ENCODE measurements at regions not wholly inside any gene's neighbourhood (a gene's known extent, or its start where the extent isn't known, plus 50 kb on each side); places are given as distances from the start of the nearest gene placed in this dataset.

DNA sequence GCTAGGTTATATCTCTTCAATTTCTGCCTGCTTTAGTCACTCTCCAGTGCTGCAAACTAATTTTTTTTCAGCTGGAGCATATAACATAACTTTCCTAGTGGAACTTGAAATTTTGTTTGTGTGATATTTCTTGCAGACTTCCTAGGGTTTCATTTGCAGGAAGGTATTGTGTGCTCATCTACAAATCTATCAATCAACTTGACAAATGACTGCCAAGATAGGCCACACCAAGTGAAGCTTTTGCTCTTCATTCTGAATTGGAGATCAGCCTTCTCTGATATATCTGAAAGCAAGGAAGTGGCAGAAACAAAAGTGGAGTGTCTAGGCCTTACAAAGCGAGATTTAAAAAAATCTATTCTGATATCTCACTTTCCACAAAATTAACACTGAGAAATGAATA lies 551.1 kb upstream of the LRFN5 start:
- Mint-ChIP-seq H3K27me3 (ENCODE audit: low read depth) (no peaks in the 10 kb centered on the region), H3K9me3 (no peaks in the 10 kb centered on the region), H3K36me3 (ENCODE audit: insufficient read depth in 1 of 3, low read depth in 3 of 3) (no peaks in the 10 kb centered on the region), H3K4me1 (peaks cover 7 to 10% of the 10 kb centered on the region in 2 experiments; a peak in 3 of 4 replicates), H3K4me3 (no peak overlapping the region), H3K27ac (no peak overlapping the region)
- DNase-seq, result no peak
- no peaks in the 10 kb centered on the region for H3K9me3 ChIP-seq (ENCODE audit: control insufficient read depth, low read depth, low read length)
- H2BK20ac ChIP-seq (ENCODE audit: low read depth, low read length, poor library complexity, severe bottlenecking), result no peak overlapping the region
- no peaks in the 10 kb centered on the region for H4K20me1 ChIP-seq (ENCODE audit: control insufficient read depth, insufficient read depth, insufficient read length)
- no peak overlapping the region for H2BK12ac ChIP-seq (ENCODE audit: insufficient read length, low read depth, low read length)
- H3K18ac ChIP-seq (ENCODE audit: insufficient read length, low read depth, low read length), result no peak overlapping the region
- no peak overlapping the region for H3K4me2 ChIP-seq (ENCODE audit: insufficient read depth, insufficient read length, low read length)
- no peak overlapping the region for H2AK5ac ChIP-seq (ENCODE audit: insufficient read length, low read length)
- no peak overlapping the region for H4K8ac ChIP-seq (replicated peaks; ENCODE audit: insufficient read length, low read depth, low read length)
- H3K23ac ChIP-seq (ENCODE audit: insufficient read length, low read depth, low read length), result no peak overlapping the region
- no peaks in the 10 kb centered on the region for H3K79me2 ChIP-seq (ENCODE audit: insufficient read depth, low read length)
- H3K23me2 ChIP-seq (ENCODE audit: insufficient read length, low read depth, low read length, poor library complexity, severe bottlenecking), result no peaks in the 10 kb centered on the region
- no peak overlapping the region for H2BK5ac ChIP-seq (ENCODE audit: insufficient read length, low read length)
- H3K4me1 ChIP-seq (ENCODE audit: insufficient read depth, low read length), result no peaks in the 10 kb centered on the region
- no CpG with 5 or more reads among the region's 1 CpG for WGBS (ENCODE audit: extremely low coverage, insufficient read length, low lambda C conversion rate)
- no peak overlapping the region for H2BK15ac ChIP-seq (ENCODE audit: low read depth, low read length)
- H2BK120ac ChIP-seq (ENCODE audit: low read depth, low read length, poor library complexity, severe bottlenecking), result no peak overlapping the region
- H3K14ac ChIP-seq (ENCODE audit: insufficient read depth, low read length), result no peak overlapping the region
- no peak overlapping the region for H3K27ac ChIP-seq (ENCODE audit: insufficient read length, low read depth, low read length)
- no peak overlapping the region for H4K5ac ChIP-seq (ENCODE audit: insufficient read length, low read depth, low read length)
- H3K4ac ChIP-seq (ENCODE audit: low read depth, low read length), result no peak overlapping the region
- H3K27me3 ChIP-seq (ENCODE audit: insufficient read depth, low read length), result no peaks in the 10 kb centered on the region
- no peak overlapping the region for H3T11ph ChIP-seq (ENCODE audit: low read length)
- H2AFZ ChIP-seq (ENCODE audit: low read length), result no peak overlapping the region
- H4K91ac ChIP-seq (ENCODE audit: insufficient read length, low read depth, low read length), result no peak overlapping the region
- H3K79me1 ChIP-seq (ENCODE audit: insufficient read depth, low read depth, low read length, poor library complexity, severe bottlenecking), result no peaks in the 10 kb centered on the region
- no peak overlapping the region for H3K9ac ChIP-seq (ENCODE audit: extremely low read depth, insufficient read length, low read length)
- no peak overlapping the region for H3K56ac ChIP-seq (ENCODE audit: insufficient read length, low read depth, low read length)
- TF ChIP-seq, protein P1, sequence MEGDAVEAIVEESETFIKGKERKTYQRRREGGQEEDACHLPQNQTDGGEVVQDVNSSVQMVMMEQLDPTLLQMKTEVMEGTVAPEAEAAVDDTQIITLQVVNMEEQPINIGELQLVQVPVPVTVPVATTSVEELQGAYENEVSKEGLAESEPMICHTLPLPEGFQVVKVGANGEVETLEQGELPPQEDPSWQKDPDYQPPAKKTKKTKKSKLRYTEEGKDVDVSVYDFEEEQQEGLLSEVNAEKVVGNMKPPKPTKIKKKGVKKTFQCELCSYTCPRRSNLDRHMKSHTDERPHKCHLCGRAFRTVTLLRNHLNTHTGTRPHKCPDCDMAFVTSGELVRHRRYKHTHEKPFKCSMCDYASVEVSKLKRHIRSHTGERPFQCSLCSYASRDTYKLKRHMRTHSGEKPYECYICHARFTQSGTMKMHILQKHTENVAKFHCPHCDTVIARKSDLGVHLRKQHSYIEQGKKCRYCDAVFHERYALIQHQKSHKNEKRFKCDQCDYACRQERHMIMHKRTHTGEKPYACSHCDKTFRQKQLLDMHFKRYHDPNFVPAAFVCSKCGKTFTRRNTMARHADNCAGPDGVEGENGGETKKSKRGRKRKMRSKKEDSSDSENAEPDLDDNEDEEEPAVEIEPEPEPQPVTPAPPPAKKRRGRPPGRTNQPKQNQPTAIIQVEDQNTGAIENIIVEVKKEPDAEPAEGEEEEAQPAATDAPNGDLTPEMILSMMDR (conservative IDR thresholded peaks at IDR 0.05), result no peak
